Adrenal gland (tissue), 9 donors: ENCODE measurements at regions not wholly inside any gene's neighbourhood (a gene's known extent, or its start where the extent isn't known, plus 50 kb on each side); places are given as distances from the start of the nearest gene placed in this dataset.

Experiments
- DNase-seq, 7 donors: peaks; one replicate each; pipeline ENCODE4 v3.0.0-alpha.2; 2019 to 2020
- H3K27ac ChIP-seq, 5 donors: fragments of 200-600 bp; sonication (generic) in 4 of 5; 1 replicate in 3 of 5; 2 replicates in 2 of 5; pipeline versions ENCODE4 v1.5.1 to v1.8.0; 2016 to 2020; ENCODE audit warnings: mild to moderate bottlenecking in 1 of 5
- H3K27me3 ChIP-seq: fragments of 200-600 bp; 2 replicates; pipeline ENCODE4 v1.8.0; 2021
- H3K36me3 ChIP-seq, 2 donors: fragments of 200-600 bp; replicated peaks in 1 of 2; 1 replicate in 1 of 2; 2 replicates in 1 of 2; pipeline versions ENCODE4 v1.5.1 to v1.8.0; 2018 to 2022
- H3K4me1 ChIP-seq, 2 donors: fragments of 200-600 bp; replicated peaks in 1 of 2; 1 replicate in 1 of 2; 2 replicates in 1 of 2; pipeline versions ENCODE4 v1.5.1 to v1.8.0; 2018 to 2021
- H3K4me3 ChIP-seq, 4 donors: fragments of 200-600 bp; sonication (generic) in 3 of 4; one replicate each; pipeline ENCODE4 v1.5.1; 2016 to 2018
- H3K9me3 ChIP-seq, 3 donors: fragments of 200-600 bp; sonication (generic) in 1 of 3; replicated peaks in 1 of 3; 1 replicate in 2 of 3; 2 replicates in 1 of 3; pipeline versions ENCODE4 v1.5.1 to v1.8.0; 2016 to 2021
- CTCF ChIP-seq, 6 experiments: fragments of 450-650 bp in 4 of 6; fragments of 200-600 bp in 2 of 6; sonication (generic) in 1 of 6; IDR thresholded peaks; 1 replicate in 5 of 6; 2 replicates in 1 of 6; pipeline versions ENCODE4 v1.5.1 to v1.8.0; 2016 to 2021; ENCODE audit warnings: antibody characterized with exemption in 6 of 6, mild to moderate bottlenecking in 2 of 6, moderate library complexity in 1 of 6
- POLR2A ChIP-seq, 2 donors: fragments of 450-650 bp; IDR thresholded peaks; one replicate each; pipeline ENCODE4 v1.6.1; 2017; ENCODE audit warnings: antibody characterized with exemption in 2 of 2, mild to moderate bottlenecking in 2 of 2, moderate library complexity in 1 of 2
- WGBS, 4 donors: extraction: QIAGEN DNeasy Blood & Tissue Kit in 2 of 4; methylation state at CpG; one replicate each; pipeline versions ENCODE4 v1.1.5 to v1.1.7; 2013 to 2017; 5-methylcytosine and 5-hydroxymethylcytosine counted together
- intact Hi-C, 2 donors: fragments of 100-400 bp; cut with DNase I; formaldehyde crosslinking; loops; one replicate each; pipeline versions ENCODE4 v1.14.1 to v1.15.0; 2022 to 2023
- donor health status: healthy with polysubstance abuse.
- donor health status: Bipolar disorder and iron deficiency.
- donor health status: DM: yes; HTN: yes; CAD: no.
- donor health status: DM: no; HTN: no; CAD: no.
- donor health status: DM: no; HTN: no; CAD: no.

GRCh38 chr16:56087626-56088025 lies 103.7 kb upstream of the GNAO1 start:
- no peak overlapping the region for H3K27ac ChIP-seq
- H3K4me3 ChIP-seq: no peak overlapping the region
- H3K36me3 ChIP-seq: no peaks in the 10 kb centered on the region
- 60 to 70% (median 65%) methylated on average over 6 of the region's 6 CpGs for WGBS, 4 donors
- no peaks in the 10 kb centered on the region for H3K27me3 ChIP-seq
- no peak for DNase-seq
- intact Hi-C loops: no loop called here
- TF ChIP-seq CTCF (IDR thresholded peaks at IDR 0.05) (no peak), POLR2A (IDR thresholded peaks at IDR 0.05) (no peak)
- H3K4me1 ChIP-seq: no peaks in the 10 kb centered on the region
- H3K9me3 ChIP-seq: no peaks in the 10 kb centered on the region

DNA sequence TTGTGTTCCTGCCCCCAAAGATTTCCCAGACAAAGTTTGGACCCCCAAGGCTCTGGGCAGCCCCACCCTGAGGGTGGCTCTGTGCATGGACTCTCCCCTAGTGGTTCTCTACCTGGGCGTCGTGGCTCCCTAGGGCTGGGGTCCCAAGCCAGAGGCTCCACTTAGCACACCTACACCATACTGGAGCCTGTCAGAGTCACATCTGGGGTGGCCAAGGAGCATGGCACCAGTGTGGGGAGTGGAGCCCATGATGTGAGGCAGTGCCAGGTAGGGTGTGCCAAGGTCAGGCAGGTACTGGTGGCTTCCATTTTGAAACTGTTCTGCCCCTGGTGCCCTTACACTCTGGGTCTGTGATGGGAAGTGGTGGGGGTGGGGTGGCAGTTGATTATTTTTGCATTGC lies 109.9 kb upstream of the GNAO1 start:
- Histone ChIP-seq H3K27ac (no peak overlapping the region), H3K27me3 (no peaks in the 10 kb centered on the region), H3K4me3 (no peak overlapping the region), H3K36me3 (no peaks in the 10 kb centered on the region), H3K9me3 (no peaks in the 10 kb centered on the region), H3K4me1 (no peaks in the 10 kb centered on the region)
- TF ChIP-seq CTCF (IDR thresholded peaks at IDR 0.05): no peak
- no peak for TF ChIP-seq POLR2A (IDR thresholded peaks at IDR 0.05)
- intact Hi-C loops: no loop called here
- whole genome bisulfite sequencing, 4 donors: 86 to 94% methylated on average over 2 of the region's 2 CpGs; no CpG with 5 or more reads in 2 of the 4 donors
- no peak for DNase-seq

GRCh38 chr16:56075732-56076388 lies 115.4 kb upstream of the GNAO1 start:
- Histone ChIP-seq H3K36me3 (no peaks in the 10 kb centered on the region), H3K27me3 (no peaks in the 10 kb centered on the region), H3K27ac (no peak overlapping the region), H3K9me3 (no peaks in the 10 kb centered on the region), H3K4me3 (no peak overlapping the region), H3K4me1 (no peaks in the 10 kb centered on the region)
- no peak for DNase-seq
- no peak for TF ChIP-seq CTCF (IDR thresholded peaks at IDR 0.05)
- no peak for TF ChIP-seq POLR2A (IDR thresholded peaks at IDR 0.05)
- 61 to 71% (median 67%) methylated on average over 10 to 11 of the region's 11 CpGs for WGBS, 4 donors
- intact Hi-C loops: no loop called here

DNA sequence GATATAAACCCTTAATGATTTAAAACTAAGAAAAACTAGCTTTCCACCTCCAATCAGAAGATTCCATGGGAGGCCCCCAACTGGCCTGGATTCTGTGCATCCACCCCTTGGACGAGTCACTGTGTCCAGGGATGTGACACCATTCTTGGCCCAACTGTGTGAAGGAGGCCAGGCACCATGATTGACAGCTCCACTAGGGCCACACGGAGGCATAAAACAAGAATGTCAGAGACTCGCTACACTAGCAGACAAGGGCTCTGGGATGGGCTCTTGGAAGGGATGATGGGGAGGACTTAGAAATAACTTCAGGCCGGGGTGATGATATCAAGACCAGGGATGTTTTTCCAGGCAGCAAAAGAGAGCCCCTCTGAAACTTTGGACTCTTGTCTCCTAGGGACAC lies 117.8 kb upstream of the GNAO1 start:
- TF ChIP-seq POLR2A (IDR thresholded peaks at IDR 0.05) (no peak), CTCF (IDR thresholded peaks at IDR 0.05) (no peak)
- Histone ChIP-seq H3K4me3 (no peak overlapping the region), H3K4me1 (no peaks in the 10 kb centered on the region), H3K27me3 (no peaks in the 10 kb centered on the region), H3K9me3 (no peaks in the 10 kb centered on the region), H3K27ac (no peak overlapping the region), H3K36me3 (no peaks in the 10 kb centered on the region)
- no peak for DNase-seq
- 67 to 75% (median 70%) methylated on average over 4 of the region's 4 CpGs for whole genome bisulfite sequencing, 4 donors
- intact Hi-C loops: no loop called here
